Glomerular visceral epithelial cell (primary cell): ENCODE measurements at regions not wholly inside any gene's neighbourhood (a gene's known extent, or its start where the extent isn't known, plus 50 kb on each side); places are given as distances from the start of the nearest gene placed in this dataset.

ENCODE experiments used
- DNase-seq: peaks from one replicate; pipeline ENCODE4 v3.0.0-alpha.2; 2016; ENCODE audit errors: extremely low spot score

GRCh38 chr1:101706366-101706765 lies 290.4 kb downstream of the OLFM3 start:
- no peak for DNase-seq

- no peak for DNase-seq
These were observed 287.0 kb downstream of the OLFM3 start for GRCh38 chr1:101709721-101710120.

GRCh38 chr1:101713760-101714159 lies 283.0 kb downstream of the OLFM3 start:
- no peak for DNase-seq

- DNase-seq = no peak
These were observed 273.3 kb downstream of the OLFM3 start for GRCh38 chr1:101723415-101723814.

GRCh38 chr1:101728029-101728428 lies 268.7 kb downstream of the OLFM3 start:
- DNase-seq = no peak

- DNase-seq = no peak
These were observed 266.2 kb downstream of the OLFM3 start for GRCh38 chr1:101730559-101730958.

GRCh38 chr1:101732261-101732660 lies 264.5 kb downstream of the OLFM3 start:
- no peak for DNase-seq

GRCh38 chr1:101733340-101733739 lies 263.4 kb downstream of the OLFM3 start:
- no peak for DNase-seq

- no peak for DNase-seq
These were observed 258.3 kb downstream of the OLFM3 start for GRCh38 chr1:101738475-101738874.

GRCh38 chr1:101739146-101739545 lies 257.6 kb downstream of the OLFM3 start:
- no peak for DNase-seq

GRCh38 chr1:101739826-101740330 lies 256.8 kb downstream of the OLFM3 start:
- DNase-seq = no peak

- no peak for DNase-seq
These were observed 254.8 kb downstream of the OLFM3 start for GRCh38 chr1:101741910-101742309.

GRCh38 chr1:101742509-101742908 lies 254.2 kb downstream of the OLFM3 start:
- no peak for DNase-seq

- DNase-seq = no peak
These were observed 251.0 kb downstream of the OLFM3 start for GRCh38 chr1:101745551-101746270.

GRCh38 chr1:101748077-101748476 lies 248.6 kb downstream of the OLFM3 start:
- DNase-seq = no peak
